Uterus (tissue), 3 donors: ENCODE measurements at regions not wholly inside any gene's neighbourhood (a gene's known extent, or its start where the extent isn't known, plus 50 kb on each side); places are given as distances from the start of the nearest gene placed in this dataset. TPM values are rescaled to one million over a fixed set of nuclear protein-coding genes. Genes with fewer than 3 reads are reported as not detected.

ENCODE experiments used
- DNase-seq, 2 donors: peaks; one replicate each; pipeline ENCODE4 v3.0.0-alpha.2; 2019 to 2020
- H3K27ac ChIP-seq, 2 donors: fragments of 200-600 bp; sonication (generic); 1 replicate in 1 of 2; 2 replicates in 1 of 2; pipeline ENCODE4 v1.5.1; 2016 to 2018
- H3K27me3 ChIP-seq, 2 donors: fragments of 200-600 bp; sonication (generic); one replicate each; pipeline ENCODE4 v1.5.1; 2018 to 2019; ENCODE audit warnings: control low read depth in 1 of 2
- H3K36me3 ChIP-seq, 2 donors: fragments of 200-600 bp; sonication (generic); one replicate each; pipeline ENCODE4 v1.5.1; 2019; ENCODE audit warnings: control low read depth in 1 of 2
- H3K4me1 ChIP-seq, 2 donors: fragments of 200-600 bp; sonication (generic); one replicate each; pipeline ENCODE4 v1.5.1; 2018 to 2019; ENCODE audit warnings: control low read depth in 1 of 2
- H3K4me3 ChIP-seq, 2 donors: fragments of 200-600 bp; sonication (generic); 1 replicate in 1 of 2; 2 replicates in 1 of 2; pipeline ENCODE4 v1.5.1; 2018 to 2019; ENCODE audit warnings: mild to moderate bottlenecking in 1 of 2
- H3K9me3 ChIP-seq, 2 donors: fragments of 200-600 bp; sonication (generic); one replicate each; pipeline ENCODE4 v1.5.1; 2019; ENCODE audit warnings: control low read depth in 1 of 2
- POLR2A ChIP-seq, 2 donors: fragments of 450-650 bp; IDR thresholded peaks; one replicate each; pipeline ENCODE4 v1.6.1; 2016; ENCODE audit warnings: antibody characterized with exemption in 2 of 2, mild to moderate bottlenecking in 1 of 2, moderate library complexity in 1 of 2
- intact Hi-C: fragments of 100-400 bp; cut with DNase I; formaldehyde crosslinking; loops from one replicate; pipeline ENCODE4 v1.15.1; 2023; ENCODE audit warnings: low total_unique reads
- small RNA-seq: library from RNA; depleted of rRNA; stranded (forward); fragments of <200 nt; gene quantifications from one replicate; pipeline ENCODE3, GENCODE V24; 2016
- TF ChIP-seq, protein P1 (sequence below), 4 experiments: fragments of 200-600 bp in 2 of 4; fragments of 450-650 bp in 2 of 4; sonication (generic) in 2 of 4; IDR thresholded peaks; one replicate each; pipeline ENCODE4 v1.5.1; 2016 to 2019; ENCODE audit warnings: antibody characterized with exemption in 4 of 4, mild to moderate bottlenecking in 2 of 4, moderate library complexity in 1 of 4
- donor health status: DM: yes; HTN: yes; CAD: no.

DNA sequence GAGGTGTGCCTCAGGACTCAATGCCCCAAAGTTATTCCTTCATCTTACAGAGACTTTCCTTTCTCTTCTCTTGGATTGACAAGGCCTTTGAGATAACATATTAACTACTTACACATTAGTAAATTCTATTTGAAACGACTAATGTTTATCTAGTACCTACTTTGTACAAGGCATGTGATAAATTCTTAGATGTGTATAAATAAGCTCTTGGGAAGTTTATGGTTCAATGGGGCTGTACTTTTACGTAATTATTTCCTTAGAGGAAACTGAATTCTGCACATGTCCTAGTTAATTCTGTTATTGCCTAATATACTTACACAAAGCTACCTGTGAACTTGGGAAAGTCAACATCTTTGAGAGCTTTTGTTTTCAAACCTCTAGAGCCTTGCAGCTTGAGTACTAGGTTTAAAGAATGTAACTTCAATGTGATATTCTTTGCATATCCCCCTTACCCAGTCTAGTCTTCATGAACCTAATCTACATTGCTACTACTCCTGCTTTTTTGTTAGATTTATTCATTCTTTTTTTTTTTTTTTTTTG is 58.5 kb upstream of the RAP2B start:
- Histone ChIP-seq H3K36me3 (no peaks in the 10 kb centered on the region), H3K4me3 (no peak overlapping the region), H3K4me1 (no peaks in the 10 kb centered on the region), H3K27ac (no peak overlapping the region), H3K9me3 (no peaks in the 10 kb centered on the region), H3K27me3 (no peaks in the 10 kb centered on the region)
- intact Hi-C loops: no loop called here
- no peak for DNase-seq
- TF ChIP-seq, protein P1, sequence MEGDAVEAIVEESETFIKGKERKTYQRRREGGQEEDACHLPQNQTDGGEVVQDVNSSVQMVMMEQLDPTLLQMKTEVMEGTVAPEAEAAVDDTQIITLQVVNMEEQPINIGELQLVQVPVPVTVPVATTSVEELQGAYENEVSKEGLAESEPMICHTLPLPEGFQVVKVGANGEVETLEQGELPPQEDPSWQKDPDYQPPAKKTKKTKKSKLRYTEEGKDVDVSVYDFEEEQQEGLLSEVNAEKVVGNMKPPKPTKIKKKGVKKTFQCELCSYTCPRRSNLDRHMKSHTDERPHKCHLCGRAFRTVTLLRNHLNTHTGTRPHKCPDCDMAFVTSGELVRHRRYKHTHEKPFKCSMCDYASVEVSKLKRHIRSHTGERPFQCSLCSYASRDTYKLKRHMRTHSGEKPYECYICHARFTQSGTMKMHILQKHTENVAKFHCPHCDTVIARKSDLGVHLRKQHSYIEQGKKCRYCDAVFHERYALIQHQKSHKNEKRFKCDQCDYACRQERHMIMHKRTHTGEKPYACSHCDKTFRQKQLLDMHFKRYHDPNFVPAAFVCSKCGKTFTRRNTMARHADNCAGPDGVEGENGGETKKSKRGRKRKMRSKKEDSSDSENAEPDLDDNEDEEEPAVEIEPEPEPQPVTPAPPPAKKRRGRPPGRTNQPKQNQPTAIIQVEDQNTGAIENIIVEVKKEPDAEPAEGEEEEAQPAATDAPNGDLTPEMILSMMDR (IDR thresholded peaks at IDR 0.05): no peak
- TF ChIP-seq POLR2A (IDR thresholded peaks at IDR 0.05): no peak

DNA sequence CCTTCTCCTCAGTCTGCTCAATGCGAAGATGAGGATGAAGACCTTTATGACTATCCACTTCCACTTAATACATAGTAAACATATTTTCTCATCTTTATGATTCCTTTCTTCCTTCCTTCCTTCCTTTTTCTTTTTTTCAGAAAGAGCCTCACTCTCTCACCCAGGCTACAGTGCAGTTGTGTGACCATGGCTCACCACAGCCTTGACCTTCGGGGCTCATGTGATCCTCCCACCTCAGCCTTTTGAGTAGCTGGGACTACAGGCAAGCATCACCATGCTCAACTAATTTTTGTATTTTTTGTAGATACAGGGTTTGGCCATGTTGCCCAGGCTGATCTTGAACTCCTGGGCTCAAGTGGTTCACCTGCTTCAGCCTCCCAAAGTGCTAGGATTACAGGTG is 52.0 kb upstream of the RAP2B start:
- Histone ChIP-seq H3K27me3 (no peaks in the 10 kb centered on the region), H3K36me3 (no peaks in the 10 kb centered on the region), H3K27ac (no peak overlapping the region), H3K9me3 (no peaks in the 10 kb centered on the region), H3K4me1 (no peaks in the 10 kb centered on the region), H3K4me3 (no peak overlapping the region)
- no peak for TF ChIP-seq POLR2A (IDR thresholded peaks at IDR 0.05)
- TF ChIP-seq, protein P1 (IDR thresholded peaks at IDR 0.05): no peak
- intact Hi-C loops: no loop called here
- DNase-seq: no peak

DNA sequence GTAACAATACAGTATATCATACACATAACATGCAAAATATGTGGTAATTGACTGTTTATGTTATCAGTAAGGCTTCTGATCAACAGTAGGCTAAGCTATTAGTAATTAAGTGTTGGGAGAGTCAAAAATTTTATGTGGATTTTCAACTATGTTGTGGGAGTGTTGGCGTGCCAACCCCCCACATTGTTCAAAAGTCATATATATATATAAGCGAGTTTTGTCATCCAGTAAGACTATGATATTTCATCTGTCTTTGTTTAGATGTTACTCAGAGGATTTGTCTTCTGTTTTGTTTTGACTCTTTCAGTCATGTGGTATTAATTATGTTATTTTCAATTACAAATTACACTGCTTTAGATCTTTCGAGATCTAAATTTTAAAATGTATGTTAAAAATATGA is 51.0 kb upstream of the RAP2B start:
- TF ChIP-seq POLR2A (IDR thresholded peaks at IDR 0.05): no peak
- TF ChIP-seq, protein P1 (IDR thresholded peaks at IDR 0.05): no peak
- Histone ChIP-seq H3K9me3 (no peaks in the 10 kb centered on the region), H3K27ac (no peak overlapping the region), H3K27me3 (no peaks in the 10 kb centered on the region), H3K4me3 (no peak overlapping the region), H3K4me1 (no peaks in the 10 kb centered on the region), H3K36me3 (no peaks in the 10 kb centered on the region)
- no peak for DNase-seq
- intact Hi-C loops: no loop called here

Small RNA genes lying in the stretch of these regions (small RNA-seq; reads per million reads assigned to genes)
- gene HMGN2P13: not detected
